ENCODE measurements at regions not wholly inside any gene's neighbourhood (a gene's known extent, or its start where the extent isn't known, plus 50 kb on each side); places are given as distances from the start of the nearest gene placed in this dataset.

DNA sequence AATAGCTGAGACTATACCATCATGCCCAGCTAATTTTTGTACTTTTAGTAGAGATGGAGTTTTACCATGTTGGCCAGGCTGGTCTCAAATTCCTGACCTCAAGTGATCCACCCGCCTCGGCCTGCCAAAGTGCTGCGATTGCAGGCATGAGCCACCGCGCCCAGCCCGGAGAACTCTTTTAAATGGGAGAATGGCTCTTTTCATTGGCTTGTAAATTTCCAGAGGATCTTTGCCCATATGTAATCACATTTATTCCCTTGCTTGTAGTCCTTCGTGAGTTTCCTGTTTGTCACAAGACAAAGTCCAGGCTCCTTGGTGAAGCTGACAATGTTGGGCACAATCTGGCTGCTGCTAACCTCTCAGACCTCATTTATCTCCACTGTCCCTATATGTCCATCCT lies 135.1 kb downstream of the CEP57L1 start:
- no peak for DNase-seq (ENCODE audit: low read depth)
- no peak overlapping the region for H3K4me3 ChIP-seq (ENCODE audit: low read depth, low read length)
- TF ChIP-seq, protein P1, sequence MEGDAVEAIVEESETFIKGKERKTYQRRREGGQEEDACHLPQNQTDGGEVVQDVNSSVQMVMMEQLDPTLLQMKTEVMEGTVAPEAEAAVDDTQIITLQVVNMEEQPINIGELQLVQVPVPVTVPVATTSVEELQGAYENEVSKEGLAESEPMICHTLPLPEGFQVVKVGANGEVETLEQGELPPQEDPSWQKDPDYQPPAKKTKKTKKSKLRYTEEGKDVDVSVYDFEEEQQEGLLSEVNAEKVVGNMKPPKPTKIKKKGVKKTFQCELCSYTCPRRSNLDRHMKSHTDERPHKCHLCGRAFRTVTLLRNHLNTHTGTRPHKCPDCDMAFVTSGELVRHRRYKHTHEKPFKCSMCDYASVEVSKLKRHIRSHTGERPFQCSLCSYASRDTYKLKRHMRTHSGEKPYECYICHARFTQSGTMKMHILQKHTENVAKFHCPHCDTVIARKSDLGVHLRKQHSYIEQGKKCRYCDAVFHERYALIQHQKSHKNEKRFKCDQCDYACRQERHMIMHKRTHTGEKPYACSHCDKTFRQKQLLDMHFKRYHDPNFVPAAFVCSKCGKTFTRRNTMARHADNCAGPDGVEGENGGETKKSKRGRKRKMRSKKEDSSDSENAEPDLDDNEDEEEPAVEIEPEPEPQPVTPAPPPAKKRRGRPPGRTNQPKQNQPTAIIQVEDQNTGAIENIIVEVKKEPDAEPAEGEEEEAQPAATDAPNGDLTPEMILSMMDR (conservative IDR thresholded peaks at IDR 0.05; ENCODE audit: low read depth, low read length): no peak

GRCh38 chr6:109229536-109229935 lies 134.2 kb downstream of the CEP57L1 start:
- H3K4me3 ChIP-seq (ENCODE audit: low read depth, low read length): no peak overlapping the region
- no peak for DNase-seq (ENCODE audit: low read depth)
- TF ChIP-seq, protein P1 (conservative IDR thresholded peaks at IDR 0.05; ENCODE audit: low read depth, low read length): no peak

GRCh38 chr6:109227646-109228045 lies 132.3 kb downstream of the CEP57L1 start:
- TF ChIP-seq, protein P1 (conservative IDR thresholded peaks at IDR 0.05; ENCODE audit: low read depth, low read length): no peak

DNA sequence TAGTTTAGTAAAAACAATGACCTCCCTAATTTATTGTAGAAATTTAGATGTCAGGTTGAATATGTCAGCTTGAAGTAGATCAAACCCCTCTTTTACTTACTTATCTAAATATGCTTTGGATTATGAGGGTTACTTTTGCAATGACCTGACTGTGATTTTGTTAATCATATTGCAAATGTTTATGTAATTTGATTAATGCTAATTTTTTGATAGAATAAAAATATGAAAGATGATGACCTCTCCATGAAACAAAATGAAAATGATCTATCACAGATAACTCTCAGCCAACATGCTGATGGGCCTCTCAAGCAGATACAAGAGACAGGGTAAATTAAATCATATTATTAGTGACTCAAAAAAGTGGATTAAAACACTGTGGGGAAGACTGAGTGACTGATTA lies 131.0 kb downstream of the CEP57L1 start:
- H3K4me3 ChIP-seq (ENCODE audit: low read depth, low read length): no peak overlapping the region
- TF ChIP-seq, protein P1 (conservative IDR thresholded peaks at IDR 0.05; ENCODE audit: low read depth, low read length): no peak
- DNase-seq (ENCODE audit: low read depth): no peak

More at GRCh38 chr6:109227646-109228045, 132.3 kb downstream of the CEP57L1 start:
- no peak overlapping the region for H3K4me3 ChIP-seq (ENCODE audit: low read depth, low read length)
- DNase-seq (ENCODE audit: low read depth): no peak

- DNase-seq (ENCODE audit: low read depth): no peak
- TF ChIP-seq, protein P1 (conservative IDR thresholded peaks at IDR 0.05; ENCODE audit: low read depth, low read length): no peak
- no peak overlapping the region for H3K4me3 ChIP-seq (ENCODE audit: low read depth, low read length)
Measured at GRCh38 chr6:109225946-109226345, 130.6 kb downstream of the CEP57L1 start.

DNA sequence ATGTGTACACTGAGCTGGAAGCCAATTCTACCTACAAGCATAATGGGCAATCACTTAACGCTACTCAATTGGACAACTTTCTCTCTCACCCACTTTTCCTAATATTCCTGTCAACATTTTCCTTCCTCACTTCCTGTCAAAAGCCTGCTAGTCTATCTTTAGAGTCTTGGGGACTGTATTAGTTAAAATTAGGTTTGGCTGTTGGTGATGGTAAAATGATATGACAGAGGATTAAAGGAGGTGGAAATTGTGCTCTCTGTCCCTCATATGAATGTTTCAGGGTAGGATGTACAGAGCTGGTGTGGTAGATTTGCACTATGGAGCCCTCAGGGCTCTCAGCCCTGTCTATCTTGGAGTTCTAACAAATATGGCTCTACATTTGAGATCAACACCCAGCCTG lies 129.7 kb downstream of the CEP57L1 start:
- no peak overlapping the region for H3K4me3 ChIP-seq (ENCODE audit: low read depth, low read length)
- no peak for DNase-seq (ENCODE audit: low read depth)
- TF ChIP-seq, protein P1 (conservative IDR thresholded peaks at IDR 0.05; ENCODE audit: low read depth, low read length): no peak

DNA sequence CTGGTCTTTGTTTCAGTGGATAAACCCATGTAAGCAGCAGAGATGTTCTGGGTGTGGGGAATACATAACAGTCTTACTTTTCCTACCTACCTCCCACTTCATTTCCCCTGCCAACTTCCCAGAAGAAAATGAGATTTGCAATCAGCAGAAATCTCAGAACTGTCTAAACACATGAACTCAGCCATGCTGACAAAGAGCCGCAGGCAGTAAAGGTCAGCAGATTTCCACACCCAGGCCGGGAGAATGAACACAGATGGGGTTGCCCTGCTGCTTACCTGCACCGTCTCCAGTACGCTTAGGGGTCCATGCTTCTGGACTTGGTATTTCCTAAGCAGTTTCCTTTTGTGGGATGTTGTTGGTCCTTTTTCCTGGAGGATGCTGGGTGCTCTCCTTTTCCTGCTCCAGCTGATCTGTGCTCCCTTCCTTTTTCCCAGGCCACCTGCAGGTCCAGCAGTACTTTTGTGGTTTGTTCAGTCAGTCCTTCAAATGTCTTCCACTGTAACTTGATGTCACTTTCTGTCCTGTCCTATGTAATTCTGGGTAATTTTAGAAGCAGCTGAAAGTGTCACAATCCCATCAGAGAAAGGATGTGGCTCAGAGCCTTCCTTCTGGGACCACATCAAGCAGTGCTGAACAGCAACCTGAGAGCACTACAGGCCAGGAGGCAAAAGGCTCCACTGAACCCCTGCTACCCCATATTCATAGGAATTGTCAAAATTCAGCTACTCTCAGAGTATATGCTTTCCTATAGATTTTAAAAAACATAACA lies 129.0 kb downstream of the CEP57L1 start:
- TF ChIP-seq, protein P1 (conservative IDR thresholded peaks at IDR 0.05; ENCODE audit: low read depth, low read length): no peak
- DNase-seq (ENCODE audit: low read depth): no peak
- H3K4me3 ChIP-seq (ENCODE audit: low read depth, low read length): no peak overlapping the region

All from epithelial cell of proximal tubule (primary cell).